ENCODE measurements at regions not wholly inside any gene's neighbourhood (a gene's known extent, or its start where the extent isn't known, plus 50 kb on each side); places are given as distances from the start of the nearest gene placed in this dataset.

- TF ChIP-seq, protein P1, sequence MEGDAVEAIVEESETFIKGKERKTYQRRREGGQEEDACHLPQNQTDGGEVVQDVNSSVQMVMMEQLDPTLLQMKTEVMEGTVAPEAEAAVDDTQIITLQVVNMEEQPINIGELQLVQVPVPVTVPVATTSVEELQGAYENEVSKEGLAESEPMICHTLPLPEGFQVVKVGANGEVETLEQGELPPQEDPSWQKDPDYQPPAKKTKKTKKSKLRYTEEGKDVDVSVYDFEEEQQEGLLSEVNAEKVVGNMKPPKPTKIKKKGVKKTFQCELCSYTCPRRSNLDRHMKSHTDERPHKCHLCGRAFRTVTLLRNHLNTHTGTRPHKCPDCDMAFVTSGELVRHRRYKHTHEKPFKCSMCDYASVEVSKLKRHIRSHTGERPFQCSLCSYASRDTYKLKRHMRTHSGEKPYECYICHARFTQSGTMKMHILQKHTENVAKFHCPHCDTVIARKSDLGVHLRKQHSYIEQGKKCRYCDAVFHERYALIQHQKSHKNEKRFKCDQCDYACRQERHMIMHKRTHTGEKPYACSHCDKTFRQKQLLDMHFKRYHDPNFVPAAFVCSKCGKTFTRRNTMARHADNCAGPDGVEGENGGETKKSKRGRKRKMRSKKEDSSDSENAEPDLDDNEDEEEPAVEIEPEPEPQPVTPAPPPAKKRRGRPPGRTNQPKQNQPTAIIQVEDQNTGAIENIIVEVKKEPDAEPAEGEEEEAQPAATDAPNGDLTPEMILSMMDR (IDR thresholded peaks at IDR 0.05; ENCODE audit: extremely low read depth in 1 of 2, insufficient read depth in 1 of 2, low read depth in 1 of 2, low read length in 2 of 2): no peak
- TF ChIP-seq POLR2A (IDR thresholded peaks at IDR 0.05; ENCODE audit: low read depth, low read length) (no peak), POLR2AphosphoS5 (IDR thresholded peaks at IDR 0.05; ENCODE audit: insufficient read depth, low read depth, low read length) (no peak), EZH2 (IDR thresholded peaks at IDR 0.05; ENCODE audit: borderline replicate concordance, low read depth, low read length, severe bottlenecking) (no peak), MYC (IDR thresholded peaks at IDR 0.05; ENCODE audit: low read depth, low read length) (no peak), FOS (IDR thresholded peaks at IDR 0.05; ENCODE audit: borderline replicate concordance, insufficient read depth, low read length) (no peak), JUN (IDR thresholded peaks at IDR 0.05; ENCODE audit: borderline replicate concordance, insufficient read depth, insufficient read length, low read depth) (no peak), GATA2 (IDR thresholded peaks at IDR 0.05; ENCODE audit: insufficient read depth, insufficient read length, low read depth, low read length) (no peak)
- TF ChIP-seq, protein P2, sequence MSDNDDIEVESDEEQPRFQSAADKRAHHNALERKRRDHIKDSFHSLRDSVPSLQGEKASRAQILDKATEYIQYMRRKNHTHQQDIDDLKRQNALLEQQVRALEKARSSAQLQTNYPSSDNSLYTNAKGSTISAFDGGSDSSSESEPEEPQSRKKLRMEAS (IDR thresholded peaks at IDR 0.05; ENCODE audit: insufficient read depth, insufficient read length): no peak
Measured at GRCh38 chr11:127966821-127967220, 620.5 kb downstream of the ETS1 start.

Data from endothelial cell of umbilical vein (primary cell).